Islet precursor cell (in vitro differentiated cells): ENCODE measurements at regions not wholly inside any gene's neighbourhood (a gene's known extent, or its start where the extent isn't known, plus 50 kb on each side); places are given as distances from the start of the nearest gene placed in this dataset.

Source experiments
- DNase-seq: peaks from one replicate; pipeline ENCODE4 v3.0.0-alpha.2; 2018

- DNase-seq: no peak
Measured at GRCh38 chr2:160889439-160890170, 270.6 kb upstream of the TANK start.

- DNase-seq: no peak
Measured at GRCh38 chr2:160890667-160891352, 269.4 kb upstream of the TANK start.

- no peak for DNase-seq
Measured at GRCh38 chr2:160891353-160891740, 268.9 kb upstream of the TANK start.

- DNase-seq: no peak
Measured at GRCh38 chr2:160892204-160892603, 268.0 kb upstream of the TANK start.

- no peak for DNase-seq
Measured at GRCh38 chr2:160893581-160893980, 266.6 kb upstream of the TANK start.

- no peak for DNase-seq
Measured at GRCh38 chr2:160898581-160899307, 261.5 kb upstream of the TANK start.

- DNase-seq: no peak
Measured at GRCh38 chr2:160901613-160902012, 258.6 kb upstream of the TANK start.

GRCh38 chr2:160905862-160906261 is 254.4 kb upstream of the TANK start:
- DNase-seq: no peak

GRCh38 chr2:160906878-160907277 is 253.3 kb upstream of the TANK start:
- peak; percentile 70 for DNase-seq

GRCh38 chr2:160907738-160908137 is 252.5 kb upstream of the TANK start:
- DNase-seq: no peak

- no peak for DNase-seq
Measured at GRCh38 chr2:160908157-160908556, 252.1 kb upstream of the TANK start.

- DNase-seq: no peak
Measured at GRCh38 chr2:160909781-160910242, 250.4 kb upstream of the TANK start.

GRCh38 chr2:160910681-160911080 is 249.5 kb upstream of the TANK start:
- DNase-seq: no peak

GRCh38 chr2:160911258-160911657 is 249.0 kb upstream of the TANK start:
- DNase-seq: no peak

GRCh38 chr2:160912276-160912675 is 248.0 kb upstream of the TANK start:
- no peak for DNase-seq

GRCh38 chr2:160913323-160913722 is 246.9 kb upstream of the TANK start:
- DNase-seq: no peak

GRCh38 chr2:160914217-160914616 is 246.0 kb upstream of the TANK start:
- no peak for DNase-seq

GRCh38 chr2:160916300-160916699 is 243.9 kb upstream of the TANK start:
- no peak for DNase-seq

GRCh38 chr2:160917850-160918249 is 242.4 kb upstream of the TANK start:
- DNase-seq: no peak

- no peak for DNase-seq
Measured at GRCh38 chr2:160918258-160918657, 242.0 kb upstream of the TANK start.

GRCh38 chr2:160918906-160919503 is 241.2 kb upstream of the TANK start:
- peak; percentile 83 for DNase-seq

GRCh38 chr2:160920061-160920460 is 240.2 kb upstream of the TANK start:
- no peak for DNase-seq

GRCh38 chr2:160920791-160921303 is 239.4 kb upstream of the TANK start:
- DNase-seq: no peak
